GM12891 (cell line): ENCODE measurements at regions not wholly inside any gene's neighbourhood (a gene's known extent, or its start where the extent isn't known, plus 50 kb on each side); places are given as distances from the start of the nearest gene placed in this dataset.
"Not testable (repeated sequence)": the region's sequence is repeated elsewhere in the genome, so short reads cannot be mapped to it uniquely, and the experiment has no call there.

Source experiments
- DNase-seq: peaks from one replicate; pipeline ENCODE4 v3.0.0; 2011; ENCODE audit warnings: low spot score; ENCODE audit not compliant: insufficient read length
- FAIRE-seq: peaks from 2 replicates; lab custom pipeline; 2011; peaks lifted over from hg19 to GRCh38; lab: Jason Lieb, UNC
- PAX5 ChIP-seq: IDR thresholded peaks from 2 replicates; pipeline ENCODE4 v1.6.1; 2011; ENCODE audit warnings: low read length, moderate library complexity, mild to moderate bottlenecking; ENCODE audit not compliant: insufficient read depth, severe bottlenecking
- POLR2A ChIP-seq: IDR thresholded peaks from 2 replicates; pipeline ENCODE4 v1.6.1; 2011; ENCODE audit warnings: low read depth, low read length, control low read depth
- POLR2AphosphoS5 ChIP-seq: IDR thresholded peaks from 2 replicates; pipeline ENCODE4 v1.6.1; 2011; ENCODE audit warnings: low read depth, low read length, control low read depth
- POU2F2 ChIP-seq: IDR thresholded peaks from 2 replicates; pipeline ENCODE4 v1.6.1; 2011; ENCODE audit warnings: low read depth, mild to moderate bottlenecking, control low read depth, low read length, moderate library complexity
- SPI1 ChIP-seq: IDR thresholded peaks from 2 replicates; pipeline ENCODE4 v1.6.1; 2011; ENCODE audit warnings: low read depth, low read length, control low read depth
- TAF1 ChIP-seq: IDR thresholded peaks from 2 replicates; pipeline ENCODE4 v1.6.1; 2011; ENCODE audit warnings: low read depth, low read length, control low read depth

DNA sequence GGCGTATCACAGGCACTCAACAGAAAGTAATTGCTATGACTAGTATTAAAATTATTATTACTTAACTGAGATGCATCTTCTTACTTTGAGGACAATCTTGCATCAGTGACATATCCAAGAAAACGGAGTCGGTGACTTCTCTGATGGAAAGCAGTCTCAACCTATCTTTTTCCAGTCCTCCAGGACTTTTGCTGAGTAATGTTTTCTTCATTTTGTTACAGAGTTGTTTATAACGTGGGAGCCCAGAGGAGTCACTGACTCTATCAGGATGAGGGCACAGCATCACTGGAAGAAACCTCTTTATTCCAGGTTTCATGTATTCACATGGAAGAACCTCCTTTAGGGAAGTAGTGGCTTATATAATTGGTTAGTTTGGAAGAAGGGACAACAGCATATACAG lies 51.5 kb upstream of the MELK start:
- no peak for DNase-seq
- FAIRE-seq: no peak
- TF ChIP-seq POLR2A (no peak), POLR2AphosphoS5 (no peak), SPI1 (no peak), PAX5 (no peak), POU2F2 (no peak), TAF1 (no peak)

DNA sequence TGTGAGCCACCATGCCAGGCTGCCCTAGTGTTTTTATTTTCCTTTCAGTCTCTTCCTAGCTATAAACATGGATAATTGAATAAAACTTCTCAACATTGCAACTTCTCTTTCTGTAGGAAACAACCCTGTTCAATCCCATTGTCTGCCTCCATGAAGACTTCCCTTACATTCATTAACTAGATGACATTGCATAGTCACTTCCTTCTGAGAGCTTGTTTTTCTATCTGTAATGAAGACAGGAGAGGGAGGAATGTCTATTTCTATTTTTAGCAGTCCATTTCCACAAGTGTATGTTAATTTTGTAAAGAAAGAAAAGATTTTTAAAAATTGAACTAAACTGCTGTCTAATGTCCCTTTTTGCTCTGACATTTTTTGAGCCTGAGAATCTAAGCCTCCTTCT lies 55.6 kb upstream of the MELK start:
- DNase-seq (no peak), FAIRE-seq (no peak)
- no peak for TF ChIP-seq TAF1
- no peak for TF ChIP-seq PAX5
- no peak for TF ChIP-seq POU2F2
- no peak for TF ChIP-seq POLR2AphosphoS5
- TF ChIP-seq SPI1: no peak
- TF ChIP-seq POLR2A: no peak

GRCh38 chr9:36504156-36504555 lies 68.5 kb upstream of the MELK start:
- TF ChIP-seq POLR2A: no peak
- no peak for TF ChIP-seq SPI1
- TF ChIP-seq POU2F2: no peak
- TF ChIP-seq TAF1: no peak
- no peak for TF ChIP-seq POLR2AphosphoS5
- TF ChIP-seq PAX5: no peak
- DNase-seq (no peak), FAIRE-seq (no peak)

DNA sequence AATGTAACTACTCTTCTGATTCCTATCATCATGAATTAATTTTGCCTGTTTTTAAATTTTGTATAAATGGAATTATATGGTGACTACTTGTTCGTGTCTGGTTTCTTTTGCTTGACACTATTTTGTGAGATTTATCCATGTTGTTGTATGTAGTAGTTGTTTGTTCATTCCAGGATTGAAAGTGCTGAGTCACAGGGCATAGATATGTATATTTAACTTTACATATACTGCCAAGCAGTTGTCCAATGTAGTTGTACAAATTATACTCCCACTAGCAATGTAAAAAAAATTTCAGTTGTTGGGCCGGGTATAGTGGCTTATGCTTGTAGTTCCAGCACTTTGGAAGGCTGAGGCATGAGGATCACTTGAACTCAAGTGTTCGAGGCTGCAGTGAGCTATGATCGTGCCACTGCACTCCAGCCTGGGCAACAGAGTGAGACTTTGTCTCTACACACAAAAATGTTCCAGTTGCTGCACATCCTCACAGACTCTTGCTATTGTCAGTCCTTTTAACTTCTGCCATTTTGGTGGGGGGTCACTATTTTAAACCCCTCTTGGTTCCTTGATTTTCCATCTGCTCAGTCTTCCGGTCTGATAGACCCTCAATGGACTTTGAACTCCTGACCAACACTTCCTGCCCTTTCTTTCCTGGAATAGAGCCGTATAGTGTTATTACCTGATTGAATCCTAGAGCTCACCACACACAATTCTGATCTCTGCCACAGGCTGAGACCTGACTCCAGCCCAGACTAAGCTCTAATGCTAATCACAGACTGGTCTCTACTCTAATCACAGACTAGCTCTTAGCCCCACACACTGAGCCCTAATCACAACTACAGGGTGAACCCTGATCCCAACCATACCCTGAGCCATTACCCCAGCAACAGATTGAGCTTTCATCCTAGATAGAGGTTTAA lies 69.3 kb upstream of the MELK start:
- TF ChIP-seq TAF1: no peak
- TF ChIP-seq POLR2A: no peak
- no peak for TF ChIP-seq POU2F2
- TF ChIP-seq POLR2AphosphoS5: no peak
- TF ChIP-seq SPI1: no peak
- no peak for TF ChIP-seq PAX5
- peak; percentile 76 for FAIRE-seq

GRCh38 chr9:36501727-36502126 lies 71.0 kb upstream of the MELK start:
- FAIRE-seq: no peak
- no peak for DNase-seq
- TF ChIP-seq TAF1: no peak
- no peak for TF ChIP-seq PAX5
- TF ChIP-seq POU2F2: no peak
- no peak for TF ChIP-seq SPI1
- TF ChIP-seq POLR2A: no peak
- no peak for TF ChIP-seq POLR2AphosphoS5

More for the DNA sequence above, 69.3 kb upstream of the MELK start:
- no peak for DNase-seq

DNA sequence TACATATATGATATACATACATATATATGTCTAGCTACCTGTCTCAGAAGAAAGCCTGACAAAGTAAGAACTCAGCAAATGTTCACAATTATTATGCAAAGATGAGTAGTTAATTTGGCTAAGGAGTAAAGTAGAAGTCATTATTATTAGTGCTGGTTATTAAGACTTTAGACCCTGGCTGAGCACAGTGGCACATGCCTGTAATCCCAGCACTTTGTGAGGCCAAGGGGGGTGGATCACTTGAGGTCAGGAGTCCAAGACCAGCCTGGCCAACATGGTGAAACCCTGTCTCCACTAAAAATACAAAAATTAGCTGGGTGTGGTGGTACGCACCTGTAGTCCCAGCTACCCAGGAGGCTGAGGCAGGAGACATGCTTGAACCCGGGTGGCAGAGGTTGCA lies 71.8 kb upstream of the MELK start:
- not testable (repeated sequence) for FAIRE-seq, DNase-seq

DNA sequence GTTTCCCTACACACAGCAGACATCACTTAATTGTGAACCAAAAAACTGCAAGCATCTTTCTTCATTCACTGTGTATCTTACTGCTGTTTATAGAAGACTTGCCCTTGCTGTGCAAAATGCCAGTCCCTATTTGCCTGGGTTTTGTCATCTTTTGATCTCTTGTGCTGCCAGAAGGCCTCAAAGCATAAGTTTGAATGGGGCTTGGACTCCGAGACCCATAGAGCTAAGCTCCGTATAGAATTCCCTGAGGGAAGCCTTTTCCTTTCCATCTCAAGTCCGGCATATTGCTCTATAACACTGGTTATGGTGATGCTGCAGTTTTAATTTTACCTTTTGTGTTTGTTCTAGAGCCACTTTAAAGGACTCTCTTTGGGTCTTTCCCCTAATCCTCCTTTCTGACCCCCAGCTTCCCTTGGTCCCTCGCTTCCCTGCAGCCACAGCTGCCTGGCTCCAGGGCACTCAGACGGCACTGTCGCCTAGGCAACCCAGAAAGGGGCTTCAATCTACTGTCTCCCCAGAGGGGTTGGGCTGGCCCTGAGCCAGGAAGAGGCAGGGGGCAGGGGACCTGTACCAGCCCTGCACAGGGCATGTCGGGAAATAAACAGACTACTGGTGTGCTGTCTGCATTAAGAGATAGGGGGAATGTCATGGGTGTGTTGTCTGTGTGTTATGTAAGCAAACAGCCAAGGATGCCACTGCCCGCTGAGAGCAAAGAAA lies 73.4 kb upstream of the MELK start:
- no peak for FAIRE-seq

GRCh38 chr9:36493564-36493963 lies 79.1 kb upstream of the MELK start:
- not testable (repeated sequence) for DNase-seq

More for the DNA sequence above, 73.4 kb upstream of the MELK start:
- TF ChIP-seq PAX5 (no peak), SPI1 (no peak), POLR2AphosphoS5 (no peak), POLR2A (no peak), POU2F2 (no peak), TAF1 (no peak)
- DNase-seq: no peak

DNA sequence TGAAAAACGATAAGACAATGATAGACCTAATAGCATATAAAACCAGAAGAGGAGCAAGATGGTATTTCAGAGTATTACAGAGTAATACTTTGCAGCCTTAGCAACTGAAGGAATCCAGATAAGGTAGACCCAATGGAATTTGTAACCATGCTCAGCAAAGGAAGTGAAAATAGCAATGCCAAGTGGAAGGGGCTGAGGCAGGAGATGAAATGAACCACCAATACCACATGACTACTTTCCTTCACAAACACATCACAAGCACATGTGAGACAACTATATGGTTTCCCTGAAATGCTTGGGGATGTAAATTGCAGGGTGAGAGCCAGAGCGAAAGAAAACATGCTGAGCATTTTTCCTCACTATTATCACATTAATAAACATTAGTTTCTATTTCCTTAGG lies 79.8 kb upstream of the MELK start:
- FAIRE-seq (peak; percentile 72), DNase-seq (no peak)
- no peak for TF ChIP-seq POU2F2
- TF ChIP-seq PAX5: no peak
- peak; percentile 52; the same call in 1 of the 2 replicates for TF ChIP-seq SPI1

More at GRCh38 chr9:36493564-36493963, 79.1 kb upstream of the MELK start:
- not testable (repeated sequence) for FAIRE-seq

GRCh38 chr9:36489453-36489852 lies 83.2 kb upstream of the MELK start:
- no peak for FAIRE-seq
- DNase-seq: no peak
- TF ChIP-seq POLR2AphosphoS5: no peak
- no peak for TF ChIP-seq POLR2A
- TF ChIP-seq POU2F2: no peak
- TF ChIP-seq TAF1: no peak
- no peak for TF ChIP-seq SPI1
- no peak for TF ChIP-seq PAX5
